H1 (cell line): ENCODE measurements at regions not wholly inside any gene's neighbourhood (a gene's known extent, or its start where the extent isn't known, plus 50 kb on each side); places are given as distances from the start of the nearest gene placed in this dataset.

Source experiments
- CTCF ChIA-PET: fragments of 300-600 bp; sonication (Branson Sonifier 250); formaldehyde crosslinking; loops from one replicate; lab custom pipeline; 2021; ENCODE audit not compliant: partially characterized antibody; lab: Charles Lee
- POLR2A ChIA-PET: fragments of 300-600 bp; sonication (Branson Sonifier 250); formaldehyde crosslinking; loops from one replicate; lab custom pipeline; 2021; ENCODE audit warnings: inconsistent platforms; ENCODE audit not compliant: partially characterized antibody; lab: Charles Lee
- DNase-seq, 2 experiments: peaks; one replicate each; pipeline versions ENCODE4 v3.0.0 to v3.0.0-alpha.2; 2010 to 2022; ENCODE audit warnings: low spot score in 2 of 2, low read depth in 1 of 2, mixed read lengths in 1 of 2
- FAIRE-seq: peaks from 2 replicates; lab custom pipeline; 2011; peaks lifted over from hg19 to GRCh38; lab: Jason Lieb, UNC
- H2AFZ ChIP-seq: 2 replicates; pipeline ENCODE4 v1.8.1; 2012; ENCODE audit warnings: low read length, inconsistent platforms
- H2AK5ac ChIP-seq: 2 replicates; pipeline ENCODE4 v1.6.1; 2013; ENCODE audit warnings: low read depth, low read length
- H2BK120ac ChIP-seq: replicated peaks from 2 replicates; pipeline ENCODE3; 2013; ENCODE audit warnings: low read depth, low read length, inconsistent platforms
- H2BK12ac ChIP-seq: 2 replicates; pipeline ENCODE4 v1.6.1; 2013; ENCODE audit warnings: low read depth, low read length
- H2BK15ac ChIP-seq: 2 replicates; pipeline ENCODE4 v1.6.1; 2013; ENCODE audit warnings: low read length
- H2BK20ac ChIP-seq: 2 replicates; pipeline ENCODE4 v1.6.1; 2013; ENCODE audit warnings: low read length
- H2BK5ac ChIP-seq: 2 replicates; pipeline ENCODE4 v1.6.1; 2013; ENCODE audit warnings: low read depth, low read length
- H3K14ac ChIP-seq: 2 replicates; pipeline ENCODE4 v1.6.1; 2013; ENCODE audit warnings: inconsistent platforms; ENCODE audit not compliant: insufficient read length
- H3K18ac ChIP-seq: 2 replicates; pipeline ENCODE4 v1.6.1; 2013; ENCODE audit warnings: low read length; ENCODE audit errors: extremely low read depth
- H3K23ac ChIP-seq: 2 replicates; pipeline ENCODE4 v1.6.1; 2013; ENCODE audit warnings: inconsistent platforms; ENCODE audit not compliant: insufficient read length
- H3K23me2 ChIP-seq: 2 replicates; pipeline ENCODE4 v1.6.1; 2013; ENCODE audit warnings: low read depth, low read length
- H3K27ac ChIP-seq: 2 replicates; pipeline ENCODE4 v1.6.1; 2011; ENCODE audit warnings: low read depth, low read length, inconsistent platforms
- H3K27me3 ChIP-seq, 4 experiments: replicated peaks in 1 of 4; 1 replicate in 1 of 4; 2 replicates in 3 of 4; pipeline versions ENCODE4 v1.6.1 to v1.8.1; 2011 to 2013; ENCODE audit warnings: low read length in 3 of 4, mild to moderate bottlenecking in 3 of 4, inconsistent platforms in 2 of 4, mixed read lengths in 2 of 4, moderate library complexity in 1 of 4; ENCODE audit not compliant: control insufficient read depth in 3 of 4, insufficient read depth in 3 of 4; ENCODE audit errors: extremely low read depth in 1 of 4
- H3K36me3 ChIP-seq, 4 experiments: 2 replicates each; pipeline versions ENCODE4 v1.6.1 to v1.8.1; 2011 to 2013; ENCODE audit warnings: mild to moderate bottlenecking in 4 of 4, low read length in 3 of 4, moderate library complexity in 2 of 4, control low read depth in 1 of 4, inconsistent platforms in 1 of 4; ENCODE audit not compliant: insufficient read depth in 4 of 4, control insufficient read depth in 2 of 4
- H3K4ac ChIP-seq: replicated peaks from 2 replicates; pipeline ENCODE3; 2013; ENCODE audit warnings: low read length, low read depth, mixed read lengths, inconsistent platforms; ENCODE audit not compliant: insufficient read length
- H3K4me1 ChIP-seq, 4 experiments: replicated peaks in 1 of 4; 1 replicate in 1 of 4; 2 replicates in 3 of 4; pipeline versions ENCODE4 v1.6.1 to v1.8.1; 2011 to 2013; ENCODE audit warnings: low read length in 3 of 4, inconsistent platforms in 2 of 4, mixed read lengths in 1 of 4; ENCODE audit not compliant: insufficient read depth in 4 of 4, control insufficient read depth in 3 of 4
- H3K4me2 ChIP-seq, 2 experiments: 2 replicates each; pipeline versions ENCODE4 v1.6.1 to v1.8.1; 2011 to 2013; ENCODE audit warnings: low read depth in 2 of 2, low read length in 2 of 2, control low read depth in 1 of 2, inconsistent platforms in 1 of 2, mild to moderate bottlenecking in 1 of 2; ENCODE audit not compliant: insufficient read depth in 1 of 2
- H3K4me3 ChIP-seq, 4 experiments: fragments of 200-600, 300-600 bp in 1 of 4; sonication (generic), shearing (Covaris generic), sonication (Bioruptor Twin) in 1 of 4; 2 replicates each; pipeline versions ENCODE4 v1.5.1 to v1.8.1; 2011 to 2016; ENCODE audit warnings: low read length in 4 of 4, low read depth in 3 of 4, control low read depth in 2 of 4, inconsistent platforms in 2 of 4, mild to moderate bottlenecking in 2 of 4, mixed read lengths in 1 of 4, moderate library complexity in 1 of 4; ENCODE audit not compliant: insufficient read depth in 2 of 4; ENCODE audit errors: extremely low read depth in 1 of 4
- H3K56ac ChIP-seq: replicated peaks from 2 replicates; pipeline ENCODE3; 2013; ENCODE audit warnings: low read depth, mild to moderate bottlenecking, mixed read lengths, low read length, inconsistent platforms; ENCODE audit not compliant: insufficient read length
- H3K79me1 ChIP-seq: 2 replicates; pipeline ENCODE4 v1.6.1; 2013; ENCODE audit warnings: low read depth, low read length, control low read depth
- H3K79me2 ChIP-seq, 2 experiments: 2 replicates each; pipeline versions ENCODE4 v1.6.1 to v1.8.1; 2012 to 2013; ENCODE audit warnings: low read length in 2 of 2, mild to moderate bottlenecking in 2 of 2, inconsistent platforms in 1 of 2; ENCODE audit not compliant: insufficient read depth in 2 of 2, control insufficient read depth in 1 of 2
- H3K9ac ChIP-seq, 4 experiments: replicated peaks in 1 of 4; 1 replicate in 1 of 4; 2 replicates in 3 of 4; pipeline versions ENCODE4 v1.6.1 to v1.8.1; 2011 to 2013; ENCODE audit warnings: low read depth in 3 of 4, low read length in 3 of 4, control low read depth in 2 of 4, mild to moderate bottlenecking in 2 of 4, moderate library complexity in 2 of 4, inconsistent platforms in 1 of 4; ENCODE audit errors: extremely low read depth in 1 of 4
- H3K9me3 ChIP-seq, 2 experiments: 2 replicates each; pipeline versions ENCODE4 v1.6.1 to v1.8.1; 2012 to 2013; ENCODE audit warnings: mild to moderate bottlenecking in 2 of 2, moderate library complexity in 2 of 2, control low read depth in 1 of 2, inconsistent platforms in 1 of 2, low read depth in 1 of 2, low read length in 1 of 2, mixed read lengths in 1 of 2; ENCODE audit not compliant: insufficient read depth in 2 of 2
- H4K20me1 ChIP-seq, 2 experiments: replicated peaks in 1 of 2; 2 replicates each; pipeline versions ENCODE3 to v1.8.1; 2011 to 2013; ENCODE audit warnings: inconsistent platforms in 2 of 2, low read length in 2 of 2, mild to moderate bottlenecking in 1 of 2; ENCODE audit not compliant: insufficient read depth in 2 of 2, control insufficient read depth in 1 of 2
- H4K5ac ChIP-seq: 2 replicates; pipeline ENCODE4 v1.6.1; 2013; ENCODE audit warnings: low read length, low read depth, mixed read lengths, inconsistent platforms; ENCODE audit not compliant: insufficient read length
- H4K8ac ChIP-seq: 2 replicates; pipeline ENCODE4 v1.8.0; 2013; ENCODE audit warnings: mild to moderate bottlenecking, moderate library complexity, low read length, inconsistent platforms; ENCODE audit not compliant: insufficient read depth; ENCODE audit errors: extremely low read depth
- H4K91ac ChIP-seq: replicated peaks from 2 replicates; pipeline ENCODE3; 2013; ENCODE audit warnings: low read length, mixed read lengths, inconsistent platforms; ENCODE audit not compliant: insufficient read length
- ATF2 ChIP-seq: IDR thresholded peaks from 2 replicates; pipeline ENCODE4 v1.6.1; 2012; ENCODE audit warnings: low read length, inconsistent platforms
- BACH1 ChIP-seq: IDR thresholded peaks from 2 replicates; pipeline ENCODE4 v1.6.1; 2012; ENCODE audit warnings: low read length, improper control_type of control experiment
- MAX ChIP-seq: IDR thresholded peaks from 2 replicates; pipeline ENCODE4 v1.6.1; 2012; ENCODE audit warnings: inconsistent platforms
- PHF8 ChIP-seq: fragments of 200-600 bp; sonication (generic); conservative IDR thresholded peaks from 2 replicates; pipeline ENCODE4 v1.7.1; 2012; ENCODE audit warnings: low read depth, mild to moderate bottlenecking, inconsistent platforms, low read length, moderate library complexity
- SUZ12 ChIP-seq: fragments of 200-600 bp; sonication (generic); IDR thresholded peaks from 2 replicates; pipeline ENCODE4 v1.6.1; 2012; ENCODE audit warnings: mild to moderate bottlenecking, inconsistent platforms, low read length, moderate library complexity, mixed read lengths
- TBP ChIP-seq: IDR thresholded peaks from 2 replicates; pipeline ENCODE4 v1.6.1; 2011; ENCODE audit warnings: low read depth, low read length, improper control_type of control experiment
- WGBS, 2 experiments: shearing (Covaris generic) in 1 of 2; methylation state at CpG; one replicate each; pipeline versions ENCODE4 v1.1.6 to v1.1.7; 2013 to 2015; ENCODE audit warnings: low lambda C conversion rate in 2 of 2, mixed read lengths in 2 of 2, inconsistent platforms in 1 of 2, low coverage in 1 of 2, missing lambda C conversion rate in 1 of 2; ENCODE audit not compliant: insufficient replicate concordance in 2 of 2, insufficient coverage in 1 of 2, insufficient read length in 1 of 2; ENCODE audit errors: extremely low coverage in 1 of 2, missing lambda C conversion rate in 1 of 2; 5-methylcytosine and 5-hydroxymethylcytosine counted together

- Histone ChIP-seq H3K4ac (no peak overlapping the region), H2BK12ac (no peak overlapping the region), H3K23ac (no peak overlapping the region), H2AFZ (no peak overlapping the region), H2BK5ac (no peak overlapping the region), H2BK20ac (no peak overlapping the region), H3K79me2 (no peaks in the 10 kb centered on the region), H4K5ac (no peak overlapping the region), H2AK5ac (no peak overlapping the region), H2BK15ac (no peak overlapping the region), H2BK120ac (no peak overlapping the region), H3K56ac (no peak overlapping the region), H3K4me2 (no peak overlapping the region), H3K9ac (no peak overlapping the region), H3K27me3 (peaks cover 0 to 1% (median 0%) of the 10 kb centered on the region in 4 experiments; a peak in 1 of 7 replicates), H4K8ac (no peak overlapping the region), H3K4me3 (no peak overlapping the region), H3K36me3 (no peaks in the 10 kb centered on the region), H4K20me1 (no peaks in the 10 kb centered on the region)
- 90% methylated on average over 4 of the region's 4 CpGs; no CpG with 5 or more reads in 1 of the 2 experiments for WGBS, 2 experiments
- DNase-seq (no peak), FAIRE-seq (no peak)
- ChIA-PET POLR2A (no interaction called here), CTCF (interaction anchor here (0.5 to 0.9 kb wide), 3 partner anchors 37 to 257 kb away, joined by 3 to 5 read pairs (median 3); no protein-coding TSS in a partner anchor)
- no peak for TF ChIP-seq ATF2
- no peak for TF ChIP-seq SUZ12
- TF ChIP-seq BACH1 = no peak
- no peak for TF ChIP-seq MAX
- TF ChIP-seq TBP = no peak
- no peak for TF ChIP-seq PHF8
- TF ChIP-seq, all 59 proteins: peak for 0
- Histone ChIP-seq H3K27ac (no peak overlapping the region), H3K23me2 (no peaks in the 10 kb centered on the region), H3K4me1 (no peaks in the 10 kb centered on the region), H3K9me3 (peaks cover 6 to 13% of the 10 kb centered on the region in 2 experiments; a peak in 3 of 4 replicates), H3K79me1 (no peaks in the 10 kb centered on the region), H3K14ac (no peak overlapping the region), H3K18ac (no peak overlapping the region), H4K91ac (no peak overlapping the region)
Observed at GRCh38 chr16:86259499-86259898, 250.8 kb upstream of the FOXF1 start.
